ENCODE measurements at regions not wholly inside any gene's neighbourhood (a gene's known extent, or its start where the extent isn't known, plus 50 kb on each side); places are given as distances from the start of the nearest gene placed in this dataset.

DNA sequence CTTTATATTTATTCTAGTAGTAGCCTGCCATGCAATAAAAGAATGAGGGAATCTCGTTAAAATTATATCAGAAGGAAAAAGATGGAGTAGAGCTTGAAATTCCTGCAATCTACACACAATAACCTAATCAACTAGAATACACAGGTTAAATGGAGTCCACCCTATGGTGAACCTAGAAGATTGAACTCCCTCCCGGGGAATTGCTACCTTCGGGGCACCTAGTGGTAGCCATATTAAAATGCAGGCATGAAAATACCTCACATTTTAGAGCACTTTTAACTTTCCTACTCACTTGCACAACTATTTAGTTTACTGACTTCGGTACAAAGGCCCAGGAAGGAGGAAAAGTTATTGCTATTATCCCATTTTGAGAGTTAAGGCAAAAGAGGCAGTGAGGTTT, 174.5 kb downstream of the SS18 start:
- TF ChIP-seq, protein P1, sequence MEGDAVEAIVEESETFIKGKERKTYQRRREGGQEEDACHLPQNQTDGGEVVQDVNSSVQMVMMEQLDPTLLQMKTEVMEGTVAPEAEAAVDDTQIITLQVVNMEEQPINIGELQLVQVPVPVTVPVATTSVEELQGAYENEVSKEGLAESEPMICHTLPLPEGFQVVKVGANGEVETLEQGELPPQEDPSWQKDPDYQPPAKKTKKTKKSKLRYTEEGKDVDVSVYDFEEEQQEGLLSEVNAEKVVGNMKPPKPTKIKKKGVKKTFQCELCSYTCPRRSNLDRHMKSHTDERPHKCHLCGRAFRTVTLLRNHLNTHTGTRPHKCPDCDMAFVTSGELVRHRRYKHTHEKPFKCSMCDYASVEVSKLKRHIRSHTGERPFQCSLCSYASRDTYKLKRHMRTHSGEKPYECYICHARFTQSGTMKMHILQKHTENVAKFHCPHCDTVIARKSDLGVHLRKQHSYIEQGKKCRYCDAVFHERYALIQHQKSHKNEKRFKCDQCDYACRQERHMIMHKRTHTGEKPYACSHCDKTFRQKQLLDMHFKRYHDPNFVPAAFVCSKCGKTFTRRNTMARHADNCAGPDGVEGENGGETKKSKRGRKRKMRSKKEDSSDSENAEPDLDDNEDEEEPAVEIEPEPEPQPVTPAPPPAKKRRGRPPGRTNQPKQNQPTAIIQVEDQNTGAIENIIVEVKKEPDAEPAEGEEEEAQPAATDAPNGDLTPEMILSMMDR (conservative IDR thresholded peaks at IDR 0.05; ENCODE audit: low read depth, low read length): peak; percentile 24; the same call in 1 of the 2 replicates
- TF ChIP-seq EZH2 (IDR thresholded peaks at IDR 0.05; ENCODE audit: borderline replicate concordance, low read depth, low read length, poor library complexity, severe bottlenecking): no peak

All from A673 (cell line).